IMR-90 (cell line): ENCODE measurements at regions not wholly inside any gene's neighbourhood (a gene's known extent, or its start where the extent isn't known, plus 50 kb on each side); places are given as distances from the start of the nearest gene placed in this dataset.

Source experiments
- ATAC-seq: fragments of 200-7000 bp; cut with Tn5 transposase; 2 replicates; pipeline ENCODE4 v1.9.1; 2020; ENCODE audit warnings: low read depth, mild to moderate bottlenecking, moderate library complexity
- BruUV-seq: library from RNA; stranded (reverse); fragments of 400-500 nt; replicated peaks from 2 replicates; lab custom pipeline; 2021; lab: Mats Ljungman, UMichigan
- CTCF ChIA-PET: fragments of 300-600 bp; formaldehyde crosslinking; extraction: SDS; loops from one replicate; lab custom pipeline; 2021; ENCODE audit warnings: antibody characterized with exemption; lab: Yijun Ruan, JAX
- POLR2A ChIA-PET: fragments of 300-600 bp; sonication (Branson Sonifier 250); formaldehyde crosslinking; loops from one replicate; lab custom pipeline; 2022; ENCODE audit warnings: antibody characterized with exemption; ENCODE audit not compliant: unreplicated experiment; lab: Charles Lee
- DNase-seq: peaks from one replicate; pipeline ENCODE4 v3.0.0; 2013
- H2AFZ ChIP-seq: replicated peaks from 2 replicates; pipeline ENCODE3; 2013; ENCODE audit warnings: low read length, mild to moderate bottlenecking; ENCODE audit not compliant: poor library complexity
- H2AK5ac ChIP-seq: 2 replicates; pipeline ENCODE4 v1.6.1; 2013; ENCODE audit warnings: low read depth, low read length, inconsistent platforms
- H2AK9ac ChIP-seq: replicated peaks from 2 replicates; pipeline ENCODE3; 2013; ENCODE audit warnings: mild to moderate bottlenecking, low read depth, low read length, moderate library complexity; ENCODE audit not compliant: poor library complexity
- H2BK120ac ChIP-seq: 2 replicates; pipeline ENCODE4 v1.6.1; 2013; ENCODE audit warnings: low read depth, low read length, inconsistent platforms
- H2BK15ac ChIP-seq: 3 replicates; pipeline ENCODE4 v1.6.1; 2013; ENCODE audit warnings: low read depth, low read length, inconsistent platforms
- H2BK20ac ChIP-seq: 2 replicates; pipeline ENCODE4 v1.6.1; 2013; ENCODE audit warnings: low read depth, mild to moderate bottlenecking, inconsistent platforms, low read length, moderate library complexity
- H2BK5ac ChIP-seq: 2 replicates; pipeline ENCODE4 v1.6.1; 2013; ENCODE audit warnings: mild to moderate bottlenecking, low read depth, low read length, inconsistent platforms; ENCODE audit not compliant: poor library complexity, severe bottlenecking
- H3K14ac ChIP-seq: replicated peaks from 2 replicates; pipeline ENCODE4 v1.6.1; 2013; ENCODE audit warnings: low read depth, low read length, inconsistent platforms
- H3K18ac ChIP-seq: 2 replicates; pipeline ENCODE4 v1.6.1; 2013; ENCODE audit warnings: low read depth, low read length, control low read depth
- H3K23ac ChIP-seq: 2 replicates; pipeline ENCODE4 v1.6.1; 2013; ENCODE audit warnings: low read depth, low read length, inconsistent platforms
- H3K27ac ChIP-seq: 2 replicates; pipeline ENCODE4 v1.5.1; 2013; ENCODE audit warnings: mild to moderate bottlenecking, control low read depth, low read length; ENCODE audit not compliant: insufficient read depth
- H3K27me3 ChIP-seq: 2 replicates; pipeline ENCODE4 v1.6.1; 2013; ENCODE audit warnings: low read length; ENCODE audit not compliant: control insufficient read depth, insufficient read depth
- H3K36me3 ChIP-seq: 2 replicates; pipeline ENCODE4 v1.6.1; 2013; ENCODE audit warnings: low read length, mixed read lengths; ENCODE audit not compliant: control insufficient read depth, insufficient read depth
- H3K4ac ChIP-seq: 2 replicates; pipeline ENCODE4 v1.6.1; 2013; ENCODE audit warnings: low read depth, low read length, inconsistent platforms
- H3K4me1 ChIP-seq: 2 replicates; pipeline ENCODE4 v1.6.1; 2013; ENCODE audit warnings: low read length, mixed read lengths; ENCODE audit not compliant: control insufficient read depth, insufficient read depth
- H3K4me2 ChIP-seq: 2 replicates; pipeline ENCODE4 v1.6.1; 2013; ENCODE audit warnings: low read depth, mild to moderate bottlenecking, control low read depth, low read length, moderate library complexity
- H3K4me3 ChIP-seq: 2 replicates; pipeline ENCODE4 v1.5.1; 2013; ENCODE audit warnings: low read depth, mild to moderate bottlenecking, control low read depth, low read length, moderate library complexity; ENCODE audit not compliant: insufficient read depth
- H3K56ac ChIP-seq: 2 replicates; pipeline ENCODE4 v1.6.1; 2013; ENCODE audit warnings: low read length, inconsistent platforms; ENCODE audit not compliant: insufficient read depth; ENCODE audit errors: extremely low read depth
- H3K79me1 ChIP-seq, 2 experiments: 2 replicates each; pipeline ENCODE4 v1.6.1; 2013; ENCODE audit warnings: low read length in 2 of 2, inconsistent platforms in 1 of 2, low read depth in 1 of 2
- H3K9ac ChIP-seq: 2 replicates; pipeline ENCODE4 v1.6.1; 2013; ENCODE audit warnings: low read depth, low read length, control low read depth
- H3K9me1 ChIP-seq: 2 replicates; pipeline ENCODE4 v1.6.1; 2013; ENCODE audit warnings: low read length, inconsistent platforms; ENCODE audit not compliant: insufficient read depth
- H3K9me3 ChIP-seq: 2 replicates; pipeline ENCODE4 v1.6.1; 2013; ENCODE audit warnings: low read length; ENCODE audit not compliant: control insufficient read depth, insufficient read depth
- H4K20me1 ChIP-seq: 2 replicates; pipeline ENCODE4 v1.6.1; 2013; ENCODE audit warnings: low read length, inconsistent platforms; ENCODE audit not compliant: insufficient read depth
- H4K5ac ChIP-seq: 2 replicates; pipeline ENCODE4 v1.6.1; 2013; ENCODE audit warnings: mild to moderate bottlenecking, low read depth, low read length, control low read depth
- H4K8ac ChIP-seq, 2 experiments: 2 replicates each; pipeline ENCODE4 v1.6.1; 2013; ENCODE audit warnings: low read depth in 2 of 2, low read length in 2 of 2, control low read depth in 1 of 2, inconsistent platforms in 1 of 2
- H4K91ac ChIP-seq: 2 replicates; pipeline ENCODE4 v1.6.1; 2013; ENCODE audit warnings: low read depth, low read length, inconsistent platforms; ENCODE audit not compliant: insufficient read depth
- MAFK ChIP-seq: IDR thresholded peaks from 2 replicates; pipeline ENCODE4 v1.6.1; 2012; ENCODE audit warnings: low read depth, low read length, improper control_type of control experiment
- WGBS, 2 experiments: methylation state at CpG; one replicate each; pipeline versions ENCODE4 v1.1.5 to v1.1.7; 2013; ENCODE audit warnings: missing lambda C conversion rate in 2 of 2; ENCODE audit not compliant: insufficient read length in 1 of 2; ENCODE audit errors: extremely low coverage in 2 of 2; 5-methylcytosine and 5-hydroxymethylcytosine counted together
- dilution Hi-C: fragments of 300-500 bp; cut with HindIII; formaldehyde crosslinking; loops from one replicate; pipeline ENCODE4 v1.14.3; 2018; ENCODE audit warnings: low sequenced_read_pairs; ENCODE audit not compliant: unreplicated experiment
- in situ Hi-C: fragments of 300-500 bp; cut with MboI; formaldehyde crosslinking; loops from 3 replicates; pipeline ENCODE4 v1.14.3; 2019; ENCODE audit warnings: low sequenced_read_pairs, inconsistent platforms, mixed read lengths
- intact Hi-C: fragments of 100-400 bp; cut with micrococcal nuclease; formaldehyde crosslinking; loops from 2 replicates; pipeline ENCODE4 v1.10.0; 2022

GRCh38 chr1:60916906-60917305, 165.5 kb upstream of the NFIA start:
- H2BK20ac ChIP-seq, result no peak overlapping the region
- no peak overlapping the region for H3K14ac ChIP-seq
- no peak overlapping the region for H4K5ac ChIP-seq
- dilution Hi-C loops (no loop called here), in situ Hi-C loops (no loop called here), intact Hi-C loops (no loop called here)
- no peaks in the 10 kb centered on the region for H3K9me3 ChIP-seq
- H3K9me1 ChIP-seq, result no peaks in the 10 kb centered on the region
- H3K23ac ChIP-seq, result no peak overlapping the region
- no peak overlapping the region for H4K8ac ChIP-seq
- DNase-seq (no peak), ATAC-seq (no peak)
- H3K56ac ChIP-seq, result no peak overlapping the region
- no peak overlapping the region for H3K18ac ChIP-seq
- no peak overlapping the region for H3K4ac ChIP-seq
- no peaks in the 10 kb centered on the region for H3K79me1 ChIP-seq
- no peak overlapping the region for H2AK9ac ChIP-seq
- H3K9ac ChIP-seq, result no peak overlapping the region
- BruUV-seq, result no TSS peak
- H3K27ac ChIP-seq, result no peak overlapping the region
- H2BK15ac ChIP-seq, result no peak overlapping the region
- no peak overlapping the region for H3K4me2 ChIP-seq
- no peaks in the 10 kb centered on the region for H4K20me1 ChIP-seq
- CTCF ChIA-PET, result no interaction called here
- TF ChIP-seq MAFK, result no peak
- H3K4me3 ChIP-seq, result no peak overlapping the region
- H3K4me1 ChIP-seq, result no peaks in the 10 kb centered on the region
- H2AK5ac ChIP-seq, result no peak overlapping the region
- no peak overlapping the region for H2AFZ ChIP-seq
- H2BK5ac ChIP-seq, result no peak overlapping the region
- no peak overlapping the region for H2BK120ac ChIP-seq
- H4K91ac ChIP-seq, result no peak overlapping the region
- no peaks in the 10 kb centered on the region for H3K36me3 ChIP-seq
- no peaks in the 10 kb centered on the region for H3K27me3 ChIP-seq
- WGBS, 2 experiments, result 84% methylated on average over 5 of the region's 9 CpGs; no CpG with 5 or more reads in 1 of the 2 experiments
- POLR2A ChIA-PET, result no interaction called here
